CD4-positive, alpha-beta T cell treated with Interleukin-10 for 1 hour (primary cell): ENCODE measurements at regions not wholly inside any gene's neighbourhood (a gene's known extent, or its start where the extent isn't known, plus 50 kb on each side); places are given as distances from the start of the nearest gene placed in this dataset.

ENCODE experiments used
- DNase-seq: peaks from one replicate; pipeline ENCODE4 v3.0.0-alpha.2; 2020

DNA sequence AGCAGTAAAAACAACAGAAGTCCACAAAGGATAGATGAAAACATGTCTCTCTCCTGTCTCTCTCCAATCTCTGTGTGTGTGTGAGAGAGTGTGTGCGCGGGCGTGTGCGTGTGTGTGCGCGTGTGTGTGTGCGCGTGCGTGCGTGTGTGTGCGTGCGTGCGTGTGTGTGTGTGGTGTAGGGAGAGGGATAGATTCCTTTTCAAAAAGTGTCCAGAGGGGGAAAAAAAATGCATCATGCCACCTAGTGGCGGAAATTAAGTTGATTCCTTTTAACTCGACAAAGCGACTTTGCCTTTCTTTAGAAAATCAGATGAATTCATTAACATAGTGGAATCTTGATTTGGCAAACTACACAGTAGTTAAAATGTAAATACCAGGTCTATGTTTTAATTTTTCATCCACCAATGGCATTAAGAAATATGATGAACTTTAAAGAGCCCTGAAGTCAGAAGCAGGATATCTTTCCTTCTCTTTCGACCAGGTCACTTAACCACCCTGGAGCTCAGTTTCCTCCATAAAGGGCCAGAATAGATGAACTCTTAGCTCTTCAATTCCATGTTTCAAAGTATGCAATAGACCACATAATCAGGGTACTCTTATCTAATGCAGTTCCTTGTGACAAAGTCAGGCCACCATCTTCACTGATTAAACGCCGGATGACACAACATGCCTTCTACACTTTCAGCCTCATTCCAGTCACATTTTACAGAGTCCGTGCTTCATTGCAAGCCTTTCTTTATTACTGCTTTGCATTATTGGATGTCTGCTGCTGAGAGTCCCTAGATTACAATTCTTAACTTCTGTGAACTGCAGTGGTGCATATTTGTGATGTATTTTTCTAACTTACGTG is 162.8 kb downstream of the FBXO8 start:
- peak; percentile 34 for DNase-seq

DNA sequence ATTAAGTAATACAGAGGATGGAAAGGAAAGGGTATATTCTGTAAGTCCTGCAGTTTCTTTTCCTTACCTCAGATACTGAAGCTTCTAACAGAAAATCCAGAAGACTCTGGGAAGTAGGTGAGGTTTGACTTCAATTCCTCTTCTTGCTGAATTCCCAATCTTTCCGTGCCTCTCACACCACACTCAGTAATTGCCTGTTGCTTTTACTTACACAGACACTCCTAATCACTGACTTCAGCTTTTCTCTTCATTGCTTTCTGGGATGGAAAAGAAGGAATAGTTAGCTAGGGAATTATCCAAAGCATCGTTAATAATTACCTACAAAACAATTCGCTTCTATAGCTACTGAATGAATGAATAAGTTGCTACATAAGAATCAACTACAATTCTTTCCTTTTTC is 163.6 kb downstream of the FBXO8 start:
- no peak for DNase-seq

DNA sequence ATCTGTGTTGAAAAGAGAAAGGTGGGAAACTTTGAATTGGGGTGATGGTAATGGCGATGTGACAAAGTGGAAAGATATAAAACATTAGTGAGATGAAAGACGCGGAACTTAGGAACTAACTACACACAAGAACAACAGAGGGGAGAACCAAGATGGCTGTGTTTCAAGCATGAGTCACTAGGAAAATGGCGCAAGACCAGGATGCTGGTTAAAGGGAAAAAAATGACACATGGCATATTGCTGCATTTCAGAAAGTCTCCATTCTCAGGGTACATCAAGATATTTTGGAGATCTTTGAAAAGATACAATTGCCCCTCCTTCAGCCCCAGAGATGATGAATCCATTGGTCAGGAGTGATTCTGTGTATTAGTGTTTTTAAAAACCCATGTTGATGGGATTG is 164.4 kb downstream of the FBXO8 start:
- DNase-seq, result no peak

DNA sequence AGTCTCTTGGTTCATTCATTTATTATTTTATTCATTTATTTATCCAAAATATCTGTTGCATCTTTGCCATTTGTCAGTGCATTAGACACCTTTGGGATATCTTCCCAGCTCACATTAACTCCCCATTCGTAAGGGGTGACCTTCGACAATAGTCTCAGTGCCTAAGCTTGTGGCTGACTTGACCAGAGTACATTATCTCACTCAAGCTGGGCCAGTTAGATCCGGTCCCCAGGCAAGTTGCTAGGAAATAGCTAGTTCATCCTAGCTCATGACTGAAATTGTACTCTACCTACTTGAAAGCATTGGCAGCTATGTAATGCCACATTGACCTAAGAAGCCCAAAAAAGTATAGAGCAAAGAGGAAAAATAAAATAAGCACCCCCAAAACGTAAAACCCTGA is 165.3 kb downstream of the FBXO8 start:
- no peak for DNase-seq

DNA sequence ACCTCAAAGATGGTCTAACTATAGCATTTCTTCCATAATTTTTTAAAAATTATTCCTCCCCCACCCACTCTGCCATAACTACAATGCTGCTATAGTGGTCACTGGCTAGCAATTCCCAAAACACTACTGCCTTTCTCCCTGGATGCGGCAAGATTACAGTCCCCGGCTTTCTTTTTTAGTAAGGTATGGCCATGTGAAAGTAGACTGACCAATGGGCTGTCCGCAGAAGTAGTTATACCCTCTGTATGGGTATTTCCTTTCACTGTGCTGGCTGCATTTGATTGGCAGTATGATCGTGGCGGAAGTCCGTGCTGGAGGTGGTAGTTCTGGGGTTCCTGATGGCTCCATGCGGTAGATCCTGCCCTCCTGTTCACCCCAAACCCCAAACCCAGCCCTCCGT is 166.0 kb downstream of the FBXO8 start:
- DNase-seq, result no peak

DNA sequence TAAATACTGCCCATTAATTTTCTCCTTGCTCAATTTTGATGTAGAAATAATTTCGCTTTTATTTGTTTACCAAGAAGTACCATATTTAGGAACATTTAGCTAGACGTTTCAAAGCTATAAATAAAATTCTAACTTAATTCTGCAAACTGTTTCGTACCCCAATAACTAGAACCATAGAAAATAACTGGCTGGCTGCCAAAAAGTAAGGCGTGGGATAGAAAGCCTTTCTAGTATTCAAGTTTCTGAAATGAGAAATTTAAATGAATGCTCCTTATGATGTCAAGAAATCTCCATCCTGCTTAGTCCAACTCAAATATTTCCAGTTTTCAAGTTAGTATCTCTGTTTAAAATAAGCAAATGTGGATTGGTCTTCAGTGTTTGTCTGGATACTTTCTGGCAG is 167.4 kb downstream of the FBXO8 start:
- DNase-seq, result no peak

DNA sequence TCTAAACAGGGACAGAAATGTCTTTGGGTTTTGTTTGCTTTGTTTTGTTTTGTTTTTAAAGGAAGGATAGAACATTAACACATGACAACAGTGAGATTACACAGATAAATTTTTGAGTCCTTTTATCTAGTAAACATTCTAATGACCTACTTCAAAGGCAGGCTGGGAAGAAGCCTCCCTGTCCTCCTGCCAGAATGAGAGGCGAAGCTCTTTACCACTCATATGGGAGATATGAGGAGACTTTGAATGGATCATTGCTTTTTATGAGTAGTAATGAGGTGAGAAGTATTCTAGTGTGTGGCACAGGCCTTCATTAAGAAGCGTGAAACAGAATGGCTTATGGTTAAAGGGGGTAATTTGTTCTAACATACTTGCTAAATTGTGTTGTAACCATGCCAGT is 172.0 kb downstream of the FBXO8 start:
- no peak for DNase-seq

DNA sequence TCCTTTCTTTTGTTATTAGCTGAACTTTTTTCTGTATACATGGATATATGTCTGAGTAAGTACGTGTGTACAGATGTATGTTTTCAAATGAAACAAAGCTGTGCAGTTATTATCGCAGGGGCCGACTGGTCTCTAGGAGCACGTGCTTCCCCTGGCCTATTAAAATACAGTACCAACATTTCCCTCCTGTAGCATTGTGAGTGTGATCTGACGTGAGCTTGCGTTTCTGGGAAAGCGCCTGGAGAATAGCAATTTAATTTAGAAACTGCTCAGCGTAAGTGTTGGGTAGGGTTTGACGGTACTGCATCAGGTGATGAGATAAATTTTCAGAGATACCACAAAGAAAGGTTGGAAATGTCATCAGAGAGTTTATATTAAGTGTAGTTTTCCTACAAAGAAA is 173.3 kb downstream of the FBXO8 start:
- DNase-seq, result no peak

DNA sequence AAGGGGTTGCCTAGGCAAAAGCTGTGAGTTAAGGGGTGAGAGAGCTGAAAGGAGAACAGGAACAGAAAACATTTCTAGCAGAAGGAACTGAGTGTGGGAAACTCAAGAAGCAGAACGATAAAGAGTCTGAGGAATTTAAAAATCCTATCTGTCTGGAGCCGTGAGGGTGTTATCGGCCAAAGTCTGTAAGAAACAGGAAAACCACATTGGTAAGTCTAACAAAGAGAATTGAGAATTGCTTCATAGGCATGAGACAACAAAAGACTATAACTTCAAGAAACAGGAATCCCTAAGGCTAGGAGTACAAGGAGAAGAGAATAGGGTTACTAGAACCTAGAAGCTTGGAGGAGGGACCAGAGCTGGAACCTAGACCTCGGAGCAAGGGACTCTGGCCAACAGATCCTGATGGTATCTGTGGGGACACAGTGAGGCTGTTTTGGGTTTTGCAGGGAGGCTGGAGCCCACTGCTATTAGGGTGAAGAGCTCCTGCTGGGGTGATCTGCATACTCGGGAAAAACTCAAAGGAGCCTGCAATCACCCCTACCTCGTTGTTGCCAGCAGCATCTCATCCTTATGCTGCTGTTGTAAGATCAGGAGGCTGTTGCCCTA is 175.6 kb downstream of the FBXO8 start:
- DNase-seq, result no peak

DNA sequence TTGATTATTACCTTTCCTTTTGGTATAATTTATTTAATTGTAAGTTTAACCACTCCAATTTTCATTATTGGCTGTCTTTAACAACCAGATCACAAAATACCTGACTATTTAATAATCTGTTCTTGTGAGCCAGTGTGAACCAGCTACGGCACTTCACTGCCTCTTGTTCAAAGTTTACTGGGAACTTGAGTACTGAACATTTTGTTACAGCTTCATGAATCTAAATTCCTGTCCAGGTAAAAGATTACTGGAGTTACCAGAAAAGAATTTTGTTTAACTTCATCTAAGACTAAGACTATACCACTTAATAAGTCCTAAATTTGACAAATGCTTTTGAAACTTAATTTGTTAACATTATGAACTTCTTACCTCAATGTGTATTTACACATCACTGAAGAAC is 178.3 kb downstream of the FBXO8 start:
- DNase-seq, result no peak

DNA sequence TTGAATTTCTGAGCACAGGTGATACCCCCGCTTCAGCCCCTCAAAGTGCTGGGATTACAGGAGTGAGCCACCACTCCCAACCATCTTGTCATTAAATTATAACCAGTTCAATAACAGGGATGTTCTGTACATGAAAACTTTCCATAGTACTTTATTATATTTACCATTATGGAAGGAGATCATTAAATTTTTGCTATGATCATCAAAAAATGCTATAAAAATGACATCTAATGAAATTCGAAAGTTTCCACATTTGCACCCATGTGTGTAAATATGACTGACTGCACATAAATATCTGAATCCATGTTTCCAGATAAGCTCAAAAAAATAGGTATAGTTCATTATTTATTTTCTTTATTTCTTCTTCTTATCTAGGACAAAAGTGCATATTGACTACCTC is 182.6 kb downstream of the FBXO8 start:
- DNase-seq, result no peak

DNA sequence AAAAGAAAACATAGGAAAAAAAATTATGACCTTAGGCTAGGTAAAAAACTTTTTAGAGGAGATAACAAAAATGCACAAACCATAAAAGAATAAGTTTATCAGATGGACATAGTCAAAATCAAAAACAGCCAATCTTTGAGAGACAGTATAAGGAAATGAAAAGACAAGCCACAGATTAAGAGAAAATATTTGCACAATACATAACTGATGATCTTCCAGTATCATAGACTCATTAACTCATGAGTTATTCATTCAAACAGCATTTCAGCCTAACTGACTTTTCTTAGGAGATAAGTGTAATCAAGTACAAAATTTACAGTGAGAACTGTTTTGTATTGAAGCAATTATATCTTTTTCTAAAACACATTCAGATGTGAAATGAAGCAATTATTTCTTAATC is 183.8 kb downstream of the FBXO8 start:
- no peak for DNase-seq

DNA sequence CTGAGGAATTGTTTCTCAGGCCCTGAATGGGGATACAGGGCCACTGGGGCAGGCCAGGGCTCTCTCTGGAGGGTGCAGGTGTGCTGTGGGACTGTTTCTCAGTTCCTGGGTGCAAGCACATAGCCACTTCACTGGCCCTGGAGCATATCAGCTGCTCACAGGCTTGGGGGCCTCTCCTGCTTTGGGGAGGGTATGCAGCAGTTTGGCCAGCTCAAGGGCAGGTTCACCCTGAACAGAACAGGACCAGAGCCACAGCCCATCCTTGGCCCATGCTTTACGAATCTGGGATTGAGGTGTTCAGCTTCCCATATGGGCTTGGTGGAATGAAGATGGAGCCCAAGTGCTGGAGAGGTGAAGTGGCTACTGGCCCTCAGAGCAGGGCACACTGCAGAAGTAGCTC is 186.5 kb downstream of the FBXO8 start:
- no peak for DNase-seq

DNA sequence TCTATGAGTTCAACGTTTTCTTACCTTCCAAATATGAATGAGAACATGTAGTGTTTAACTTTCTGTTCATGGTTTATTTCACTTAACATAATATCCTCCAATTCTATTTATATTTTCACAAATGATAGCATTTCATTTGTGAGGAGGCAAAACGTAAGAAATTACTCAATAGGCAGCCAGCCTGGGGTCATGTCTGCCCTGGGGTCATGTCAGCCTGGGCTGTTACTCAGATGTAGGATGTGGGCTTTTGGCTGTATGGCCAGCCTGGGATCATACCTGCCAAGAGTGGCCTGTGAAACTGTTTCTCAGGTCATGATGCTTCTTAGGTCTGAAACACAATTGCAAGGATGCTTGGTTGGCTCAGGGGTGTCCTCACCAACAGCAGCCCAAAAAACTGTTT is 187.0 kb downstream of the FBXO8 start:
- no peak for DNase-seq

DNA sequence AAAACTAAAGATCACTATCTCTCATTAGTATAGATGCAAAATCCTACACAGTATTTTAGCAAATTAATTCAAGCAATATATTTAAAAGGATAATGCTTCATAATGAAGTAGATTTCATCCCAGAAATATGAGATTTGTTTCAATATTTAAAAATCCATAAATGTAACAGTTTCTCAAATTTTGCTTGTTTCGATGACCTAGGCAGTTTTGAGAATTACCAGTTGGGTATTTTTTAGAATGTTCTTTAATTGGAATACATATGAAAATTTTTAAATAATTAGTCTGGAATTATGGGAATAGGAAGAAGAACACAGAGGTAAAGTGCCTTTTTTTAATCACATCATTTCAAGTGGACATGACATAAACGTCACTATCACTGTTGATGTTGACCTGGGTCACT is 192.3 kb downstream of the FBXO8 start:
- no peak for DNase-seq

DNA sequence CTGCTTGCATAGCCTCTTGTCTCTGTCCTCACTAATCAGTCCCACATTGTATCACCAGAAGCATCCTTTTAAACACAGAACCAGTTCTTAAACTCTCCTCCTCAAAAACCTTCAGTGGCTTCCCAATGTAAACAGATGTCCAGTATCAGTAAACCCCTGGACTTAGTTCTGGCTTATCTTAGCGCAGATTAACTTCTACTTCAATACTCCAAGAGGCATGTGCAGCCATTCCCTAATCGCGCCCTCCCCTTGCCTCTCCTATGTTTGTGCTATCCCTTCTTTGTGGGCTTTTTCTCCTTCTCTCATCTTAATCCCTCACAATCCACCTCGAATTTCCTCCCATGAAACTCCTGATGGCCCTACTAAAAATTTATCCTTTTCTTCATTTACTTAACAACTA is 193.8 kb downstream of the FBXO8 start:
- DNase-seq, result no peak

DNA sequence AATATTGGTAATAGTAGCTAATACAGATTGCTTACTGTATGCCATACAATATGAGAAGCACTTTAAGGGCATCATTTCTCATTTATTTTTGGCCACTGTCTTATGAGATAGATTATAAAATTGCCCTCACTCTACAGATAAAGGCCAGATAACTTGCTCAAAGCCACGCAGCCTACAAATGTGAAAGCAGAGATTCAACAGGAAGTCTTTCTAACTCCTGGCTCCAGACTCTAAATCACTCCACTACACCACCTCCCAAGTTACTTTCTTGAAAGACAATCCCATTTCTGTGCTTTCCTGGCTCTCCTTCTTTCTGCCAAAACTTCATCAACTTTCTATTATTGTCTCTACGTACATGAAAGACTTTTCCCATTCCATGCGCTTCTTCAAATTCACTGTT is 194.7 kb downstream of the FBXO8 start:
- no peak for DNase-seq

DNA sequence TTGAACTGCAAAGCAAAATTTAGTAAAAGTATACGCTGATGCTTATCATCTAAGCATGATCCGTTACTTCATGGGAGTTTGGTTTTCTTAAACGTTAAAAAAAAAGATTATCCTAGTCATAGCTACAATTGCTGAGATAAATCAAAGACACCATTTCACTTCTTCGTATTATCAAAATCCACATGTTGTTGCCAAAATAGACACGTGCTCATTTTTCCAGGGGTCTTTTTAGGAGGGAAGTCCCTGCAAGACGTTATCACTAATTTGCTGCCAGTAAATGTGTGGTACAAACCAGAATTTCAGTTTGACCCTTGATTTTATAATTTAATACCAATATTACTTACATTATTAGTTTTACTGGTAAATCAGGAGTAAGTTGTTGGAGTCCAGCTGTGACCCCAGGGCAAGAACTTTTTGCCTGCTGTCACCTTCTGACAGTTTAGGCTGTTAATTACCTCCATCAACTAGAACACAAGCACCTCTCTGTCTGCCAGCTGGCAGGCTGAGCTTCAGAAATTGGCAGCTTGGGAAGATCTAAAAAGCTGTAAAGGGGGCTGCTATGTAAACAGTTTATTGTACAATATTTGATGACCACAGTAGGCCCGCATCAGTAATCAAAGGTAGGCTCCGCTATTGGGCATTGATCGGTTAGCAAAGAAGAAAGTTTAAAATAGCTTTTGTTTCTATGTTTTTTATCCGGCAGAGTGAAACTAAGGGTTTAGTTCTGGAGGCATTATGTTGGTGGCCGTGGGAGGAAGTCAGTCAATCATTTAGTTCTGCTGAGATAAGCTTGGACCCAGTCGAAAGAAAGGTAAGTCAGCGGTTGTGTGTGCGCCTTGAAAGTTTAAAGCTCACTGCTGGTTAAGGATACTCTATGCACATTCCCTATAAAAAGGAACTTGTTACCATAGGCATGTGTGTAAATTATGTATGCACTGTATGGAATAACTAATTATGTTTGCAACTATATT is 196.4 kb downstream of the FBXO8 start:
- DNase-seq, result no peak

DNA sequence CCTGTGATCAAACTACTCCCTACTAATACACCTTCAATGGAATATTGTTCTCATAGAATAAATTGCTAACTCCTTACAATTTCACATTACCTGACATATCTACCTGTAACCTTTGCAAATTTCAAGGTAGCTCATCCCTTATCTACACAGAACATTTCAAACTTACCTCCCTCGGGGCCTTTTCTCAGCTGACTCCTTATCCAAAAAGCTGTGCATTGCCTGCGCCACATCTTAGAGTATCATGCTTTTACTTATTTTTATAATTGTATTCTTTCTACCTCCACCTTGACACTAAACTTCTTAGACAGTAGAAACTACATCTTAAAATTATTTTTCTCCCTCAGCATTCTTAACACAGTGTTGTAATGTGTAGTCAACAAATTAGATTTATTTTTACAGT is 198.5 kb downstream of the FBXO8 start:
- no peak for DNase-seq

DNA sequence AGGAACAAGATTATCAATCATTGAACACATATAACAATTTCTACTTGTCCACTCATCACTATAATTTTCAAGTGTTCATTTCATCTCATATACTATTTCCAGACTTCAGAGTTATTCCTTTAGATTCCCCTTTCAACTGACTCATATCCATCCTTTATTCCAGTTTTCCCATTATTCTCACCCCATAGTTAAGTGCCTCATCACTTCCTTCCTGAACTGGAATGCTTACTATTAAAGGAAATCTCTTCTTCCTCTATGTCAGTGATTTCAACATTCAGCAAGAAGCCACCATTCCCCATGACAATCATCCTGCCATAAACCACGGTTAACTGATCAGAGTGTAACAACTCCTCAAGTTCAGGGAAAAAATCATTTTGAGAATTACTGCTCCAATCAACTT is 198.9 kb downstream of the FBXO8 start:
- no peak for DNase-seq

DNA sequence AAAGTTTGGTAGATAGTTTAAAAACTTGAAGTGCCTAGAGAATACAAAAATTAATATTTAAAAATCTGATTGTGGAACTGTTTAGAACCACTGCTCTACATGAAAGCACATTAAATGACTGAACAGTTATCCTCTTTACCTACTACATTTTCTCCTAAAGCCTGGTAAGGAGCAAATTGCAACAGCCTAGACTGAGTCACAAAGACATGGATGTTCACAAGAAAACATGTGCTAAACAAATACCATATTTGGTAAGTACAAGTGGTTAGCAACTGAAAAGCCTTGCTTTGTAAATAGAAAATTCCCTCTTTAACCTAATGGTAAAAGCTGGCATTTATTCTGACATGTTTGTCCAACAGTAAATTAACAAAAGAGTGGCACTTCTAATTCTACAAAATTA is 203.1 kb downstream of the FBXO8 start:
- DNase-seq, result no peak

DNA sequence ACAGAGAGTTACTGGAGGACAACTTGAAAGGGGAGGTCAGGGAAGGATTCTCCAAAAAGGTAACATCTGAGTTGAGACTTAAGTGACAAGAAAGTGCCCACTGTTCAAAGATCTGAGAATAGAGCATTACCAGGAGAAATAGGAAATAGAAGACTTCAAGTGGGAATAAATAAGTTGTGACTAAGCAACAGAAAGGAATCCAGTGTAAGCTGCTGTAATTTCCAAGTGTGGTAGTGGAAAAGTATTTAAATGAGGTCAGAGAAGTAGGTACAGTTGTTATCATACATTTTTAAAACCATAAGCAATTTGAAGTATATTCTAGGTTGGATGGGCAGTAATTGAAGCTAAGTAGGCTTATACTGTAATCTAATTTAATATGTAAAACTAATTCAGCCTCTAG is 211.9 kb downstream of the FBXO8 start:
- DNase-seq, result no peak

DNA sequence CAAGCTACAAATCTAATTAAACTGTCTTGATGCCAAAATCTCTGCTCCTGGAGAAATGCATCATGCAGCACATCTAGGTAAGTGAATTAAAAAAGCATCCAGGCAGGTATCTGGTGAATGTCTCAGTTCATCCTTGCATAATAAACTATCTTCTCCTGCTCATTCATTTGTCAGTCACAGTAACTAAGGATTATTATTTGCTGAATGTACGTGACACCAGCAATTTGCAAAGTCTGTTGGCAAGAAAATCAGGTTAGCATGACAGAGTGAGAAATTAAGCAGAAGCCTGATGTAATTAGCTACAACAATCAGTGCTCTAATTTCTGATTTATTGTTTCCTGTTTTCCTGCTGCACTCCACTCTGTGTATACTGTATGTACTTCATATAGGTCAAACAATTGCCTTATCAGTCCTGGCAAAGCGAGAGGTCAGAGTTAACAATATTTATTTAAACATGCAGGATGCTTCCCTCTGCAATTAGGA is 213.6 kb downstream of the FBXO8 start:
- DNase-seq, result no peak
